Ovary (tissue), 7 donors: ENCODE measurements at regions not wholly inside any gene's neighbourhood (a gene's known extent, or its start where the extent isn't known, plus 50 kb on each side); places are given as distances from the start of the nearest gene placed in this dataset.
"Not testable (repeated sequence)": the region's sequence is repeated elsewhere in the genome, so short reads cannot be mapped to it uniquely, and the experiment has no call there.

Experiments used
- DNase-seq, 5 donors: peaks; one replicate each; pipeline ENCODE4 v3.0.0-alpha.2; 2019 to 2020
- H3K27ac ChIP-seq, 2 donors: fragments of 200-600 bp; one replicate each; pipeline versions ENCODE4 v1.5.1 to v1.8.0; 2019 to 2022
- H3K27me3 ChIP-seq: fragments of 200-600 bp; one replicate; pipeline ENCODE4 v1.8.0; 2022
- H3K36me3 ChIP-seq: fragments of 200-600 bp; sonication (generic); one replicate; pipeline ENCODE4 v1.5.1; 2019
- H3K4me1 ChIP-seq: one replicate; pipeline ENCODE4 v1.8.1; 2013; ENCODE audit warnings: mild to moderate bottlenecking, moderate library complexity; ENCODE audit not compliant: insufficient read depth
- H3K4me3 ChIP-seq: fragments of 200-600 bp; sonication (generic); one replicate; pipeline ENCODE4 v1.5.1; 2017
- H3K9me3 ChIP-seq, 2 donors: fragments of 200-600 bp in 1 of 2; sonication (generic) in 1 of 2; one replicate each; pipeline versions ENCODE4 v1.5.1 to v1.8.1; 2013 to 2019; ENCODE audit warnings: mild to moderate bottlenecking in 1 of 2, moderate library complexity in 1 of 2
- CTCF ChIP-seq, 3 donors: fragments of 450-650 bp in 2 of 3; fragments of 200-600 bp in 1 of 3; IDR thresholded peaks; one replicate each; pipeline versions ENCODE4 v1.5.1 to v1.8.0; 2016 to 2022; ENCODE audit warnings: antibody characterized with exemption in 3 of 3, mild to moderate bottlenecking in 1 of 3
- EP300 ChIP-seq: sonication (generic); formaldehyde crosslinking; IDR thresholded peaks from one replicate; pipeline ENCODE4 v1.6.1; 2017; ENCODE audit warnings: antibody characterized with exemption
- POLR2A ChIP-seq: fragments of 450-650 bp; IDR thresholded peaks from one replicate; pipeline ENCODE4 v1.6.1; 2017; ENCODE audit warnings: antibody characterized with exemption, mild to moderate bottlenecking, moderate library complexity
- WGBS, 3 donors: extraction: QIAGEN DNeasy Blood & Tissue Kit in 1 of 3; methylation state at CpG; one replicate each; pipeline versions ENCODE4 v1.1.5 to v1.1.7; 2013 to 2017; 5-methylcytosine and 5-hydroxymethylcytosine counted together
- intact Hi-C, 4 donors: fragments of 100-400 bp; cut with DNase I; formaldehyde crosslinking; loops; one replicate each; pipeline versions ENCODE4 v1.11.0 to v1.15.1; 2022 to 2023
- donor health status: DM: no; HTN: no; CAD: no; lungs with moderate emphysema.
- donor health status: DM: no; HTN: no; CAD: no.
- donor health status: Bipolar disorder and iron deficiency.
- donor health status: DM: no; HTN: no; CAD: no.
- donor health status: DM: yes; HTN: yes; CAD: no.

GRCh38 chr11:29449281-29450074, 567.4 kb downstream of the KCNA4 start:
- H3K27me3 ChIP-seq: no peaks in the 10 kb centered on the region
- intact Hi-C loops: no loop called here
- no peak overlapping the region for H3K4me3 ChIP-seq
- TF ChIP-seq POLR2A (no peak), CTCF (IDR thresholded peaks at IDR 0.05) (no peak), EP300 (no peak)
- no peaks in the 10 kb centered on the region for H3K4me1 ChIP-seq
- H3K27ac ChIP-seq: no peak overlapping the region
- 22 to 63% (median 40%) methylated on average over 2 of the region's 2 CpGs for WGBS, 3 donors
- no peak for DNase-seq
- no peaks in the 10 kb centered on the region for H3K9me3 ChIP-seq
- no peaks in the 10 kb centered on the region for H3K36me3 ChIP-seq

GRCh38 chr11:29448246-29448877, 568.5 kb downstream of the KCNA4 start:
- Histone ChIP-seq H3K4me1 (no peaks in the 10 kb centered on the region), H3K36me3 (no peaks in the 10 kb centered on the region), H3K27ac (no peak overlapping the region), H3K9me3 (no peaks in the 10 kb centered on the region), H3K4me3 (no peak overlapping the region), H3K27me3 (no peaks in the 10 kb centered on the region)
- intact Hi-C loops: no loop called here
- WGBS, 3 donors: 40 to 43% (median 40%) methylated on average over 3 of the region's 3 CpGs
- DNase-seq: no peak
- no peak for TF ChIP-seq CTCF (IDR thresholded peaks at IDR 0.05)
- TF ChIP-seq EP300: no peak
- no peak for TF ChIP-seq POLR2A

GRCh38 chr11:29447821-29448220, 569.0 kb downstream of the KCNA4 start:
- H3K36me3 ChIP-seq: no peaks in the 10 kb centered on the region
- no peaks in the 10 kb centered on the region for H3K9me3 ChIP-seq
- no peaks in the 10 kb centered on the region for H3K4me1 ChIP-seq
- no peaks in the 10 kb centered on the region for H3K27me3 ChIP-seq
- no peak overlapping the region for H3K27ac ChIP-seq
- DNase-seq: no peak
- no peak for TF ChIP-seq POLR2A
- TF ChIP-seq EP300: no peak
- no peak for TF ChIP-seq CTCF (IDR thresholded peaks at IDR 0.05)
- WGBS, 3 donors: 75 to 77% (median 75%) methylated on average over 1 of the region's 1 CpG
- H3K4me3 ChIP-seq: no peak overlapping the region
- intact Hi-C loops: no loop called here

- H3K9me3 ChIP-seq: no peaks in the 10 kb centered on the region
- no peaks in the 10 kb centered on the region for H3K27me3 ChIP-seq
- 94 to 95% (median 95%) methylated on average over 7 of the region's 7 CpGs for WGBS, 3 donors
- no peak for DNase-seq
- intact Hi-C loops: no loop called here
- no peaks in the 10 kb centered on the region for H3K4me1 ChIP-seq
- TF ChIP-seq POLR2A: no peak
- no peak for TF ChIP-seq EP300
- TF ChIP-seq CTCF (IDR thresholded peaks at IDR 0.05): no peak
- H3K4me3 ChIP-seq: no peak overlapping the region
- H3K27ac ChIP-seq: no peak overlapping the region
- H3K36me3 ChIP-seq: no peaks in the 10 kb centered on the region
Observed at GRCh38 chr11:29446132-29446531, 570.7 kb downstream of the KCNA4 start.

GRCh38 chr11:29445191-29445590, 571.6 kb downstream of the KCNA4 start:
- H3K27ac ChIP-seq, H3K4me3 ChIP-seq, H3K27me3 ChIP-seq, H3K36me3 ChIP-seq, intact Hi-C loops, DNase-seq, H3K9me3 ChIP-seq, H3K4me1 ChIP-seq: not testable (repeated sequence)
- WGBS, 3 donors: 66 to 73% (median 68%) methylated on average over 3 of the region's 3 CpGs
